ENCODE measurements at regions not wholly inside any gene's neighbourhood (a gene's known extent, or its start where the extent isn't known, plus 50 kb on each side); places are given as distances from the start of the nearest gene placed in this dataset.

- ATAC-seq (no peak), FAIRE-seq (no peak), DNase-seq (ENCODE audit: low spot score) (no peak)
- no peaks in the 10 kb centered on the region for H3K27me3 ChIP-seq (ENCODE audit: control insufficient read depth in 1 of 2, insufficient read depth in 2 of 2, low read length in 2 of 2)
- no peak overlapping the region for H3K4me3 ChIP-seq (replicated peaks in 1 of 3; ENCODE audit: insufficient read depth in 1 of 3, low read depth in 2 of 3, low read length in 3 of 3)
- WGBS (ENCODE audit: low lambda C conversion rate): 19% methylated on average over 2 of the region's 2 CpGs
- no peaks in the 10 kb centered on the region for H3K36me3 ChIP-seq (replicated peaks in 1 of 2; ENCODE audit: control insufficient read depth in 1 of 2, insufficient read depth in 2 of 2, low read length in 2 of 2)
- TF ChIP-seq NFIB (CRISPR knock-in tag; IDR thresholded peaks at IDR 0.05; ENCODE audit: borderline replicate concordance): no peak
- TF ChIP-seq, protein P1, sequence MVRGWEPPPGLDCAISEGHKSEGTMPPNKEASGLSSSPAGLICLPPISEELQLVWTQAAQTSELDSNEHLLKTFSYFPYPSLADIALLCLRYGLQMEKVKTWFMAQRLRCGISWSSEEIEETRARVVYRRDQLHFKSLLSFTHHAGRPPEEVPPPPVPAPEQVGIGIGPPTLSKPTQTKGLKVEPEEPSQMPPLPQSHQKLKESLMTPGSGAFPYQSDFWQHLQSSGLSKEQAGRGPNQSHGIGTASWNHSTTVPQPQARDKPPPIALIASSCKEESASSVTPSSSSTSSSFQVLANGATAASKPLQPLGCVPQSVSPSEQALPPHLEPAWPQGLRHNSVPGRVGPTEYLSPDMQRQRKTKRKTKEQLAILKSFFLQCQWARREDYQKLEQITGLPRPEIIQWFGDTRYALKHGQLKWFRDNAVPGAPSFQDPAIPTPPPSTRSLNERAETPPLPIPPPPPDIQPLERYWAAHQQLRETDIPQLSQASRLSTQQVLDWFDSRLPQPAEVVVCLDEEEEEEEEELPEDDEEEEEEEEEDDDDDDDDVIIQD (CRISPR knock-in tag; IDR thresholded peaks at IDR 0.05; ENCODE audit: low read depth): no peak
- no peak for TF ChIP-seq KAT8 (CRISPR knock-in tag; IDR thresholded peaks at IDR 0.05)
- no peak for TF ChIP-seq ZNF558 (CRISPR knock-in tag; IDR thresholded peaks at IDR 0.05; ENCODE audit: borderline replicate concordance)
- TF ChIP-seq SP5 (CRISPR knock-in tag; IDR thresholded peaks at IDR 0.05; ENCODE audit: borderline replicate concordance, low read depth): no peak
- no peak for TF ChIP-seq CERS6 (CRISPR knock-in tag; IDR thresholded peaks at IDR 0.05)
- no peaks in the 10 kb centered on the region for H3K9me3 ChIP-seq (ENCODE audit: low read length)
- intact Hi-C loops (cut with micrococcal nuclease; ENCODE audit: unreplicated experiment) (no loop called here), in situ Hi-C loops (cut with HindIII; ENCODE audit: extremely low pct_ligation_motif_present, low pct_unique_long_range_greater_than_20kb) (no loop called here)
- no peak overlapping the region for H3K9ac ChIP-seq (ENCODE audit: insufficient read depth, low read depth, low read length)
- H3K4me1 ChIP-seq (ENCODE audit: insufficient read depth, low read length): peaks cover 14% of the 10 kb centered on the region
- H3K4me2 ChIP-seq (ENCODE audit: low read depth, low read length): no peak overlapping the region
- H3K79me2 ChIP-seq (ENCODE audit: insufficient read depth, low read length): no peaks in the 10 kb centered on the region
- H2AFZ ChIP-seq (ENCODE audit: low read length): no peak overlapping the region
- BruUV-seq (replicated peaks): no TSS peak
- ChIA-PET CTCF (ENCODE audit: low intra/inter-chr PET ratio, low total read pairs) (no interaction called here), POLR2A (no interaction called here)
- no peaks in the 10 kb centered on the region for H4K20me1 ChIP-seq (ENCODE audit: insufficient read depth, low read length)
- no peak overlapping the region for H3K27ac ChIP-seq (ENCODE audit: extremely low read length, insufficient read depth, low read length)
These were observed 299.9 kb upstream of the BMP2 start for GRCh38 chr20:6467562-6467961.
